Epithelial cell of esophagus (primary cell): ENCODE measurements at regions not wholly inside any gene's neighbourhood (a gene's known extent, or its start where the extent isn't known, plus 50 kb on each side); places are given as distances from the start of the nearest gene placed in this dataset.

ENCODE experiments used
- DNase-seq: peaks from one replicate; pipeline ENCODE4 v3.0.0; 2010; ENCODE audit warnings: low read depth
- H3K4me3 ChIP-seq: 2 replicates; pipeline ENCODE4 v1.5.1; 2011; ENCODE audit warnings: mild to moderate bottlenecking, low read length, control low read depth
- TF ChIP-seq, protein P1 (sequence below): IDR thresholded peaks from 2 replicates; pipeline ENCODE4 v1.5.1; 2011; ENCODE audit warnings: low read depth, mild to moderate bottlenecking, low read length, control low read depth, inconsistent platforms; ENCODE audit not compliant: insufficient read depth; ENCODE audit errors: missing control alignments

DNA sequence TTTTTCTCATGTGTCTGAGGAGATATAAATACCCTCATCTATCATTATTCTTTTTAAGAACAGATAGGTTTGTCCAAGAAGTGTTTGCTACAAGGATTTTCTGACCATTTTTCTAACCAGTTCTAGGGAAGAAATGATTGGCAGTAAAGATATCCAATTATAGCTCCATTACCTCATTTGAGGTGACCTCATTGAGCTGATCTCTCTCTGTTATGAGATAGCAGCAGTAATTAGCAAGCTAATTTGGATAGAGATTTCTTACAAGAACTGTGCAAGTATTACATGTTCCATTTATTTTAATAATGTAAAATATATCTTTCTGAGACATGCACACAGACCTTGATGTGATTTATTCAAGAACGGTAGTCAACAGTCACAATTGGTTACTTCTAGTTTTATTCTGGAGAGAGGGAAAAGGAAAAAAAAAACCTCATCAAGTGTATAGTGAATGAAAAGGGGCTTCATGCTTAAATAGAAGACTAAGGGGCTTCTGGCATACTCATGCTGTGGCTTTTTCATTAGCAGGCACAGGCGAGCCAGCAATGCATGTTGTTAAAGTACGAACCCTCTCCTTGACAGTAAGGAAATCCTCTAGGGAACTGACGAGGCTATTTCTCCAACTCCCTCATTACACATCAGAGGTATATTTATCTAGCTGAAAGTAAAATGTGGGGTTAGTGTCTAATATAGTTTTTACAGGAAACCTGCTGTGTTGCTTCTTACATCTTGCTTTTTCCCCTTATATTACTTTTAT, 127.3 kb downstream of the NUDT12 start:
- DNase-seq, result no peak
- TF ChIP-seq, protein P1, sequence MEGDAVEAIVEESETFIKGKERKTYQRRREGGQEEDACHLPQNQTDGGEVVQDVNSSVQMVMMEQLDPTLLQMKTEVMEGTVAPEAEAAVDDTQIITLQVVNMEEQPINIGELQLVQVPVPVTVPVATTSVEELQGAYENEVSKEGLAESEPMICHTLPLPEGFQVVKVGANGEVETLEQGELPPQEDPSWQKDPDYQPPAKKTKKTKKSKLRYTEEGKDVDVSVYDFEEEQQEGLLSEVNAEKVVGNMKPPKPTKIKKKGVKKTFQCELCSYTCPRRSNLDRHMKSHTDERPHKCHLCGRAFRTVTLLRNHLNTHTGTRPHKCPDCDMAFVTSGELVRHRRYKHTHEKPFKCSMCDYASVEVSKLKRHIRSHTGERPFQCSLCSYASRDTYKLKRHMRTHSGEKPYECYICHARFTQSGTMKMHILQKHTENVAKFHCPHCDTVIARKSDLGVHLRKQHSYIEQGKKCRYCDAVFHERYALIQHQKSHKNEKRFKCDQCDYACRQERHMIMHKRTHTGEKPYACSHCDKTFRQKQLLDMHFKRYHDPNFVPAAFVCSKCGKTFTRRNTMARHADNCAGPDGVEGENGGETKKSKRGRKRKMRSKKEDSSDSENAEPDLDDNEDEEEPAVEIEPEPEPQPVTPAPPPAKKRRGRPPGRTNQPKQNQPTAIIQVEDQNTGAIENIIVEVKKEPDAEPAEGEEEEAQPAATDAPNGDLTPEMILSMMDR, result no peak
- H3K4me3 ChIP-seq, result no peak overlapping the region

DNA sequence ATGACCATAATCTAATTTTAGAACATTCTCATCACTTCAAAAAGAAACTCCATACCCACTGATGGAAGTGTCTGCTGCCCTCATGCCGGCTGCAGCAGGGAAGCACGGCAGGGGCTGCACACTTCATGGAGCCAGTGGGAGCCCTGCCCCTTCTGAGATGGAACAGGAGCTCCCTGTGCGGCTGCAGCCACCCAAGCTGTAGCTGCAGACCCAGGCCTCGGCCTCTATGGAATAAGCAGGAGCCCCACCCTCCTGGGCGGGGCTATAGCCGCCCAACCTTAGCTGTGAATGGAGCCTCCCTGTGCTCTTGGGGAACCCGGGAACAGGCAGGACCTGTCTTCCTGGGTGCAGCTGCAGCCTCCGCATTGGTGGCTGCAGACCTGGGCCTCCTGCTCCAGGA, 128.5 kb downstream of the NUDT12 start:
- no peak for DNase-seq
- TF ChIP-seq, protein P1, result no peak
- H3K4me3 ChIP-seq, result no peak overlapping the region

GRCh38 chr5:103433211-103433610, 129.4 kb downstream of the NUDT12 start:
- no peak overlapping the region for H3K4me3 ChIP-seq
- DNase-seq, result peak; percentile 11
- TF ChIP-seq, protein P1, result no peak

DNA sequence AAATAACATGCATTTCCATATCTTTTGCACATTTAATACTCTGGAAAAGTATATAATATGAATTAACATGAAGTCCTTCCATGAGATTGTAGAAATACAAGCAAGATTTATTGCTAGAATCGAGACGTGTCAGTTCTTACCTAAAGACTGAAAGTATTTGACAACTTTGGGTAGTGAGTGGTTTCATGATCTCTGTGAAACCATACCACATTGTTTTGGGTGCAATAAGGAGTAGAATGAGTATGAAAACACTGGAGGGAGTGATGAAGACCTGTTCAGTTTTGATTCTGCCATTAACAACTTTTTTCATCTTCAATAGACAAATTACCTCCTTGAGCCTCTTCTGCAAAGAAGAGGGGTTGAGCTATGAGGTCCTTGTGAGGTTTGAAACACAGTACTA, 133.7 kb downstream of the NUDT12 start:
- TF ChIP-seq, protein P1, result no peak
- DNase-seq, result no peak

GRCh38 chr5:103428411-103428871, 134.1 kb downstream of the NUDT12 start:
- no peak overlapping the region for H3K4me3 ChIP-seq
- TF ChIP-seq, protein P1, result no peak
- DNase-seq, result no peak

More for the DNA sequence above, 133.7 kb downstream of the NUDT12 start:
- H3K4me3 ChIP-seq, result no peak overlapping the region

DNA sequence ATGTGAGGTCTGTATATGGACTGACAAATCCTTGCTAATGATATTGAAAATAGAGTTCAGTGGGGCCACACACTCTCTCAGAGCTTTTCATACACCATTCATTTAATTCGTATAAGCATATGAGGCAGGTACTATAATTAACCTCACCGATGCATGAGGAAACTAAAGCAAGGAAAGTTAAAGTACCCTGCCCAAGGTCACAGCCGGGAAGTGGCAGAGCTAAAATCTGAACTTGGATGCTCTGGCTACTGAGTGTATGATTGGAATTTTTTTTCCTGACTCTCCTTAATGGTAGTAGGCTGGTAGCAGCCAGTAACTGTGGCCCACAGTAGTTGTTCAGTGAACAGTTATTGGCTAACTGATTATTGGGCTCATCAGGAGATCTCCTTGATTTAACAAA, 135.3 kb downstream of the NUDT12 start:
- TF ChIP-seq, protein P1, result no peak
- DNase-seq, result no peak
- H3K4me3 ChIP-seq, result no peak overlapping the region
